Iris pigment epithelial cell (primary cell): ENCODE measurements at regions not wholly inside any gene's neighbourhood (a gene's known extent, or its start where the extent isn't known, plus 50 kb on each side); places are given as distances from the start of the nearest gene placed in this dataset.
A peak's percentile ranks its signal among the peaks of the same experiment; 100 is the strongest.
"Not testable (repeated sequence)": the region's sequence is repeated elsewhere in the genome, so short reads cannot be mapped to it uniquely, and the experiment has no call there.

ENCODE experiments used
- DNase-seq: peaks from one replicate; pipeline ENCODE4 v3.0.0-alpha.2; 2011; ENCODE audit warnings: low read depth

DNA sequence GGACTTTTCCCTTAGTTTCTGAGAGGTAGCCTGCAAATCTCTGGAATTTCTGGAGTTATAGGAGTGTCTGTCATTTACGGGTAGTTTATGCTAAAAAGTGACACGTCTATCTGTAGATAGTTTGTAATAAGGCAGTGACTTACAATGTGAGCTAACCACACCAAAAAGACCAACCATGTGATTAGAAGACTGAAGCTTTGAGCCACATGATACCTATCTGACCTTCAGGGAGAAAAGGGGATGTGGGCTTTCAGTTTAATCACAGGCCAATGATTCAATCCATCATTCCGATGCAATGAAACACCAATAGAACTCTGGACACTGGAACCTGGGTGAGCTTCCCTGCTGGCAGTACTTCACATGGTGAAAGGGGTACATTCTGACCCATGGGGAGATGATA lies 254.6 kb upstream of the GK2 start:
- no peak for DNase-seq

DNA sequence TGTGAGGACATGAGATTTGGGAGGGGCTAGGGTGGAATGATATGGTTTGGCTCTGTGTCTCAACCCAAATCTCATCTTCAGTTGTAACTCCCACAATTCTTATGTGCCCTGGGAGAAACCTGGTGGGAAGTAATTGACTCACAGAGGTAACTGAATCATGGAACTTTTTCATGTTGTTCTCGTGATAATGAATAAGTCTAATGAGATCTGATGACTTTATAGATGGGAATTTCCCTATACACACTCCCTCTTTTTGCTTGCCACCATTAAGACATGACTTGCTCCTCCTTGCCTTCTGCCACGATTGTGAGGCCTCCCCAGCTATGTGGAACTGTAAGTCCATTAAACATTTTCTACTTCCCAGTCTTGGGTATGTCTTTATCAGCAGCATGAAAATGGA lies 253.2 kb upstream of the GK2 start:
- no peak for DNase-seq

DNA sequence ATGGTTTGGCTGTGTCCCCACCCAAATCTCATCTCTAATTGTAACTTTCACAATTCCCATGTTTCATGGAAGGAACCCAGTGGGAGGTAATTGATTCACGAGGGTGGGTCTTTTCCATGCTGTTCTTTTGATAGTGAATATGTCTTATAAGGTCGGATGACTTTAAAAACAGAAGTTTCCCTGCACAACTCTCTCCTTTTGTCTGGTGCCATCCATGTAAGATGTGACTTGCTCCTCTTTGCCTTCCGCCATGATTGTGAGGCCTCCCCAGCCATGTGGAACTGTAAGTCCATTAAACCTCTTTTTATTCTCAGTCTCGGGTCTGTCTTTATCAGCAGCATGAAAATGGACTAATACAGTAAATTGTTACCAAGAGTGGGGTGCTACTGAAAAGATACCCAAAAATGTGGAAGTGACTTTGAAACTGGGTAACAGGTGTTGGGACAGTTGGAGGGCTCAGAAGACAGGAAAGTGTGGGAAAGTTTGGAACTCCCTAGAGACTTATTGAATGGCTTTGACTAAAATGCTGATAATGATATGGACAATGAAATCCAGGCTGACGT lies 251.4 kb upstream of the GK2 start:
- DNase-seq, result not testable (repeated sequence)

DNA sequence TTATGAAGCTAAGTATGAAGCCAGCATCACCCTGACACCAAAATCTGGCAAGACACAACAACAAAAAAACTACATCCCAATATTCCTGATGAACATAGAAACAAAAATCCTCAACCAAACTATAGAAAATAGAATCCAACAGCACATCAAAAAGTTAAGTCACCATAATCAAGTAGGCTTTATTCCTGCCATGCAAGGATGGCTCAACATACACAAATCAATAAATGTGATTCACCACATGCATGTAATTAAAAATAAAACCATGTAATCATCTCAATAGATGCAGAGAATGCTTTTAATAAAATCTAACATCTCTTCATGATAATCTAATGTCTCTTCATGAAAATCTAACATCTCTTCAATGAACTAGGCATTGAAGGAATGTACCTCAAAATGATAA lies 249.4 kb upstream of the GK2 start:
- DNase-seq, result no peak

DNA sequence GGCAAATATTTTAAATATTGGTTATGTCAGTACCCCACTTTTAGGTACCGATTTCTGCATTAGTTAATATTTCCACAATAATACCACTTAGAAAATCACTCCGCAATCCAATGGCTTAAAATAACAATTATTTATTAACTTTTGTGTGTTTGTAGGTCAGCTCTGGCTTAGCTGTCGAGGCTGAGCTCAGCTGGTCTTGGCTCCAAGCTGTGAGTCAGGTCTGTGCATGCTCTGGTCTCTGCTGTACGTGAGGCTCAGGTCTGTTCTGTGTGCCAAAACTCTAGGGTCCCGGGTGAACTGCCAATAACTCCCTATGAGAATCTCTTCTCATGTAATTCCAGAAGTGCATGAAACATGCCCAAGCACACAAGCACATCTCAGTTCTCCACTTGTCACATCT lies 245.8 kb upstream of the GK2 start:
- DNase-seq, result peak; percentile 45

DNA sequence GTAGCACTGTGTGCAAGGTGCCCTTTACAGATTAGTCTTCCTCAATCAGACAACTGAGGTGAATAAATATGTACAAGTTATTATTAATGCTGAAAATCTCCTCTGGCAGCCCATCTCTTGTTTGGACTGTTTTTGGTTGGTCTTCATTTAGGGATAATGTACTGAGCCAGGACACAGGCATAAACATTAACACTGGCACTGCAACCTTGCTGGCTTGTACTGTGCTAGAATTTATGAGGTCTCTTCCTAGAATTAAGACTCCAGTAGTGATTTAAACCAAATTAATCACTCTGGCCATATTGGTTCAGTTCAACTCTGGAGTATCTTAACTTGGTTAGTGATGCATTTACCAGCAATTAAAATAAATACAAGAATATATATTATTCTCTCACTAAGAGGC lies 244.7 kb upstream of the GK2 start:
- DNase-seq, result no peak

DNA sequence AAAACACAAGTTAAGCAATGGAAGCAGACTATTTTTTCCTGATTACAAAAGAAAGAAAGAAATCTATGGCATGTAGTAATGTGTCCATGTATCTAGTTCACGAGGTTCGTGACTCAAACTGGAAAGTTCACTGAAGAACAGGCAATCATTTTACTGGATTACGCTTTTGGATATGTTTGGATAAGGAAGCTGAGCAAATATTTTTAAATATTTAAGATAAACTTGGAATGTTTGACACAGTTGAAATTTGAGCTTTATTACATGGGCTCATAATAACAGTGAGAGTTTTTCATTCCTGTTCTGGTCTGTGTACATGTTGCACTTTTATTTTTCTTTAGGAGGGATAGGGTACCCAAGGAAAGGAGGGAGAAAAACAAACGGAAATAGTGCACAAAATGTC lies 244.2 kb upstream of the GK2 start:
- DNase-seq, result peak; percentile 79

DNA sequence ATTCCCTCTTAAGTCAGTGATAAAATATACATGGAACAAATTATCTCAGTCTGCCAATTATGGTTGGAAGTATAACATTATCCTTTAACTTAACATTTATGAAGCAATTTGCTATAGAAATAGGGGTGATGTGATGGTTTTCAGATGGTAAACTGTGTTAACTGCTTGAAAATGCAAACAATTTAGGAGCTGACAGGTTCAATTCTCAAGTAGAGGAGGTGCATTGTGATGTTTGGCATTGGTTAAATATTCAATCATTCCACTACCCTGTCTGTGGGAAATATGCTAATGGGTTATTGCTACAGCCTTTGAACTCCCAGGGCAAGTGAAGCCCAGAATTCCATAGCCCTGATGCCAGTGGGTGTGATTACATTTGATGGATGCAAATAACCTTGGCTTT lies 243.4 kb upstream of the GK2 start:
- DNase-seq, result peak; percentile 17

DNA sequence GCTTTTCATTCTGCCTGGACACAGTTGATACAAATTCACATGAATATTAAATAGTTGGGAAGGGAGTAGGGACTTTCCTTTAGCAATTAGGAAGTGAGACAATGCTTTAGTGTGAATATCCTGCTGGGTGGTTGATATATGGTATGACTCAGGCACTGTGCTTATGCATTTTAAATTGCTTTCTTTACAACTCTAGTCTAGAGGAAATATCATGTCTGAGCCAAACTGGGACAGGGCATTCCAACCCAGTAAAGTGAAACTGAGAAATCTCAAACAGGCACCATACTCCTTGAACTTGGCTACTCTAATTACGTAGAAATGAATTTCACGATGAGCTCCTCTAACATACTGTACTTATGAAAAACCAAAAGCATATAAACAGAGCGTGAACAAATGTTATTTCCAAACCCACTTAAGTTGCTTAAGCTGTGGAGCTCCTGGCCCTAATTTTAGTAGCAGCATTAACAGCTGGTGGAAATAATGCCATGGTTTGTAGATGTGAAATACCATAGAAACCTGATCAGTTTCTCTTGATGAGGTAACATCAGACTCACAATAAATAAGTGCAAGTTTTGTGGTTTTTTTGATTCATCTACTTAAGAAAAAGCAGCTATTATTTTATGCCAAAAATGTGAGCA lies 242.9 kb upstream of the GK2 start:
- DNase-seq, result peak; percentile 73

DNA sequence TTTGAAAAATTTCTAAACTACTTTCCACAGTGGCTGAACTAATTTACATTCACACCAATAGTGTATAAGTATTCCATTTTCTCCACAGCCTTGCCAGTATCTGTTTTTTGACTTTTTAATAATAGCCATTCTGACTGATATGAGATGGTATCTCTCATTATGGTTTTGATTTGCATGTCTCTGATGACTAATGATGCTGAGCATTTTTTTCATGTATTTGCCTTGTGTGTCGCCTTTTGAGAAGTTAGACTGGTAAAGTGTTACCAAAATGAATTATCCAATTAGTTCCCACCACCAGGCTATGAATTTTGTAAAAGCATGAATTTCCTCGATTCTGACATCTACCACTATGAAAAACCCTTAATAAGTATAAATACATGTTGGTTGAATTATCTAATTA lies 242.2 kb upstream of the GK2 start:
- DNase-seq, result peak; percentile 14

DNA sequence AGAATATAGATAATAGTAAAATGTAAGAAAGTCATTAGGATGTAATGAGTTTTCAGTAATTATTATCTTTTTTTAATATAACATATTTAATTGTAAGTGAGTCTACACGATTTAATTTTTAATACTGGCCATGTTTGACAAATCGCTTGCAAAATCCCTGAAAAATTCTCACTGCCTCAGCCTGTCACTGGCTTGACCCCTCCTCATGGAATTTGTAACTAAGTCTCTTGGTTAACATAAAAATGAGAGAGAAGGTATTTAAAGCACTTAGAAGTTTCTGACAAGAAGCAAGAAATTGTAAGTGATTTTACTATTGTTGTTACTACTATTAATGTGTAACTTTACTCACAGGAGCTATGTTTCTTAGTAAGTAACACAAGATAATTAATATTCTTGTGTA lies 237.9 kb upstream of the GK2 start:
- no peak for DNase-seq

DNA sequence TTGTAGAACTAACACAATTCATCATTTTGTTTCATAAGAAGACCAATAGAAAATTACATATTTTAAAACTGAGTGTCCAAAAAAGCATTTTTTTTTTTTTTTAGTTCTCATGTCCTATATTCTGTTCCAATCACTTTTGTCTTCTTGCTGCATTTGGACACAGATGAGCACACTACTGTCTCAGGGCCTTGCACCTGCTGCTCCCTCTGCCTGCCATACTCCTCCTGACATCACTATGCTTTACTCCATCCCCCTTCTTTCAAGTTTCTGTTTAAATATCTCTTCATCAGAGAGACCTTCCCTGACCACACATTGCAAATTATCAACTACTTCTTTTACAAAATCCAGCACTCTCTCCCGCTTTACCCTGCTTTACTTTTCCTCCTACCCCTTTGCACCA lies 230.7 kb upstream of the GK2 start:
- DNase-seq, result no peak

DNA sequence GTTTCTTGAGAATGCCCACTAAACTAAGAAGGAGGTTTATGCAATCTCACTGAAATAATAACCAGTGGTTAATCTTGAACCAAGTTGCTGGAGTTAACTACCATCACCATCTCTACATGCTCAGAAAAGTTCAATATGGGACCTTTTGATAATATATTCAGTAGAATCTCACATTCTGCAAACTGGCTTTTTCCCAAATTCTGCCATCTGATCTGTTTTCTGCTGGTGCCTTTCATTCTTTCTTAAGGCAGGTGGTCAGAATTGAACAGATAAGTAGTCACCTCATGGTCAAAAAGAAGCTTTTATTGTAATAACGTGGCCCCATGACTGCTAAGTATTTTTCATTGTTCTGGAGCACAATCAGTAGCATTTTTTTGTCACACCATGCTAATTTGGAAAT lies 229.0 kb upstream of the GK2 start:
- DNase-seq, result no peak

DNA sequence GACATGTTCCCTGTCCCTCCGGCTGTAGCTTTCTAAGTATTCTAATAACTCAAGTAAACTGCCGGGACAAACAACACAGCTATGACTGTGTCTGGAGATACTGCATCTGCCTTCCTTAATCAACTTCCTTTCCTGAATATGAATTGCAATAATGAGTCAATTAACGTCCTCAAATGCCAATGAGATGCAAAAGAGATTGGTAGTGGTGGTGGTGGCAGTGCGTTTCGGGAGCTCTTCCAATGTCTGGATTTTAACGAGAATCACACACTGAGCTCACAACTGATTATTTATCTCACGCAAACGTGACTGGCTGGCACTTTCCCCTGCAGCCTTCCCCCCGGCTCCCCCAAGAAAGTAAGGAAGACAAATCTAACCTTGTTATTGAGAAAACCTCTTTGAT lies 226.1 kb upstream of the GK2 start:
- DNase-seq, result no peak

DNA sequence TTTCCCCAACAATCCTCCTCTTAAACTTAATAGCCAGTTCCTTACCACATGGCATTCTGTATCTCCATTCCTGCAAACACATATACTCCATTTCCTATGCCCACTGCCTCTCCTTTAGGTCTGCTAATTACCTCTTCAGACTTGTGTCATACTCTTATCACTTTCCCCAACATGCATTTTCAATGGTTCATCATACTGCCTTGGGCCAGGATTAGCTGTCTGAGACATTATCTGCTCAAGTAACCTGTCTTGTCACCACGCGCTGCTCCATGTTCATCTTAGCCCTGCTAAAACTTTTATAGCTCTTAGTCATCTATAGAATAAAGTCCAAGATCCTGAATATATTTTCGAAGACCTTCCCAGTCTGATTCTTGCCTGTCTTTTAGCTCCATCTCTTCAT lies 224.1 kb upstream of the GK2 start:
- no peak for DNase-seq

DNA sequence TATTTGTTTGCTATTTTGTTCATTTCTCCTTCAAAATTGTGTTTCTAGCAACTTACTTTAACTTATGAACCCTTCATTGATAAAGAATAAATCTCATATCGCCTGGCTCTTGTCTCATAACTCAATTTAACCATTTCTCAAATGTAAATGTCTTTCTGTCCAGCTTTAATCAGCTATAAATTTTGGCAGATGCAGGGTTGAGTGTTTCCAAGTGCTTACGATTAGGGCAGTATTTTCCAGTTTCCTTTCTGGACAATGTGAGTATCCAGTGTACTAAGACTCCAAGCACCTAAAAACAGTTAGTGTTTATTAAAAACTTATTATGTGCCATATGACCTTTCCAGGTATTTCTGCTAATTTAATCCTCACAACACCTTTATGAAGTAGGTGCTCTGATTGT lies 218.6 kb upstream of the GK2 start:
- DNase-seq, result no peak

DNA sequence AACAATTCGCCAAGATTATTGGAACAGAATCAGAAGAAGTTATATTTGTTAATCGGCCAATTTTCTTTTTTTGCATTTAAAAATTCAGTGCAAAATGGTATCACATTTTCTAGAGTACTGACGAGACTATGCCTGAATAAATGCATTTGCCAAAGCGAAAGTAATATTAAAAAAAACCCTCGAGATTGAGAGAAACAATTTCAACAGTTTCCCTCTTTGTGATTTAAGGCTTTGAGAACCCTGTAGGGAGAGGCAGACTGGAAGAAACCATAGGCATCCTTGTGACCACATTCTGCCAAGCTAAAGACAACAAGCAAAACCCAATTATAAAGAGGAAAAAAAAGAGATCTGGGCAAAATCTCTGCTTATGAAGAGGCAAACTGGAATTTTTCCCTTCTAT lies 218.1 kb upstream of the GK2 start:
- no peak for DNase-seq

DNA sequence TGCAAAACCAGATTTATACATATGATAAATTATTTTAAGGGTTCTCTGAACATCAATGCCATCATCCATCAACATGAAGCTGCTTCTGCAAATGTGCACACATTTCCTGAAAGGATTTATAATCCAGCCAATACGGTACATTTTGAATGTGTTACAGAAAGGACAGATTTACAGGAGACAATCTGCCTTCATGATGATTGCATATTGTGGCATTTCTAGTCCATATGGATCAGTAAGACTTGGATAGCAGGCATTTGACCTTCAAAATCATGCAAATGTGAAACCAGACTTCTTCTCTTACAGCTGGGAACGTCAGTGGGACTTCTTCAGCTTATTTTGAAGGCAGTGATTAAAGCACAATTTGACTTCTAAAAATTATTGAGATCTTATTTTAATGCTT lies 217.3 kb upstream of the GK2 start:
- DNase-seq, result no peak

DNA sequence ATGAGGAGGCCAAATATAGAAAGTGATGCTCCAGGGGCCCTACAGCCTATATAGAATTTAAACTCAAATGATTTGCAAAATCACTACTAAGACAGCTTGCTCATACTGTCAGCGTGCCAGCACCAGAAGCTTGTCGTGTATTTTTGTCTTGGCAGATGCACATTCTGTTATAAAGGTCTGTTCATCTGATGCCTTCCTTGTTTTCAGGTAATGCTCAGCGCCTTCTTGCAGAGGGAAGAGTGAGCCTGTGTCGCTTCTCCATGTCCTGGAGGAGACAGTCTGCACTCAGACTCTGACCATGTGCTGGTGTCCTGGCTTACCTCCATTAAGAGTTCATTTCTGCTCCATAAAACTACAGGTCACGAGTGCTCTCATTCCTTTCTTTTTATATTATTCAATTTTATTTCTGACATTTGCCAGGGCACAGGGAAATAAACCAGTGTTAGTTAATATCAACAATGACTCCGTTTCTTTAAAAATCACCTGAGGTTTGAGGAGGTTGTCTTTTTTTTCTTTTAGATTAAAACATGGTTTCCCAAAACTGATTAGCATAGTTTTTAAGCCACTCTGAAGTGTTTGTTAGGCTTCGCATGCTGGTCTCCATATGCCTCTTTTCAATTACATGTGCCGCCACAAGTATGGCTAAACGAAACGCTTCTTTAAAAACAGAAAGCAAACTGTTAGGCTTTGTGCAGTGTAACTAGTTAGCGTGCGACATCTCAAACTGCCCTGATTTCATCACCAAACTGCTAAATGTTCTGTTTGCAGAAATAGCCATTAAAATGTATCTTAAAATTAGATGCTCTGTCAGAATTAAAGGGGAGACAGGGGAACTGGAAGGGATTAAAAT lies 215.2 kb upstream of the GK2 start:
- no peak for DNase-seq

DNA sequence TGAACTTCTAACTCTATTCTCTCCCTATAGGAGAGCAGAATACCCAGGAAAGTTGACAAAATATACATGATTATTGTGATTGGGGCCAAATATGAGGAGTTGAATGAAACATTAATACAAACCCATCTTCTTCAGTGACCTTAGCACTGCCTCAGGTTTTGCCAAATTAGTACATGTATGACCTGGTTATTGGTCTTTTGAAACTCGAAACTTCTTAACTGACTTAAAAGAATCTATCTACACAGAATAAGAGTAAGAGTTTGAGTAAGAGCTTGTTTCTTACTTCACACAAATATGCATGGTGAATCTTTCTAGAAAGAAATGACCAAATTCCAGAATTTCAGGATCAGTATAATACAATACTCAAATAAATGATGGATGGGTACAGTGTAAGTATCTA lies 213.0 kb upstream of the GK2 start:
- DNase-seq, result no peak

DNA sequence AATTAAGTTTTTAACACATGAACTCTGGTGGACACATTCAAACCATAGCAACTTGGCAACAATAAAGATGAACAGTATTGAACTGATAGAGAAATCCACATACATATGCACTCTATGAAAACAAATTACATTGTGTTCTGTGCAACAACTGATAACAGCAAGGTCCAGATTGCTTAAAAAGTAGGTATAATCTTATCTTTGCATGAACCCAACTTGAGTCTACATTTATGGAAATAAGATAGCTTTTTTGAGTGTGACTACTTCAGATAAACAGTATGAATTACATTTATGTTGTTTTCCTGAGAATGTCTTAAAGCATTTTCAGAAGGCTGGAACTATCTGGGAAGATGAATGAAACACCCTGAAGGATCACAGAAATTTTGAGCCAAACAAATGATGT lies 212.6 kb upstream of the GK2 start:
- DNase-seq, result no peak

DNA sequence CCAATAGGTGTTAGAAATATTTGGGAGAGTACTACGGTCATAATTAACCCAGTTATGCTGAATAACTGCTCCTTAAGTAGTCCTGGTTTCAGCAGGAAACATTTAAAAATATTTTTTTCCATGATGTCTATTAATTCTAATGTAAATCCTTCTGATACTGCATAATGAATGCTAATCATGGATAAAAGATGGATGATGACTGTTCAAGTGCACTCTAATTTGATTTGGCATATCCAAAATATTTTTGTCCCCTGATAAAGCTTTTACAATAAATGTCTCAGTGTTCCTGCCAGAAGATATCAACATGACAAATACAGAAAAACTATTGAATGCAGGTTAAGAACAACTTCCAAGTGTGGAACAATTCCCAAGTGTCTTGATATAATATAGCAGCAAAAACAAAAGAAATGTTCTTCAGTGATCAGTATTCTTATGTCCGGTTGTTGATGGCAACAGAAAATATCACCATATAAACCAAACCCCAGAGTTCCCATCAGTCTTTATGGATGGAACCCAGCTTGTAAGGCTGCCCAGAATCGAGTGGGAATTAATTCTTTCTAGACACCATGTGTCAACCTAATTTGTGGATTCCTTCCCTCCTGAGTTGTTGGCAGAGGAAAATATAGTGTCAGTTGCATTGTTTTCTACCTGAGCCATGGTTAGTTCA lies 205.4 kb upstream of the GK2 start:
- no peak for DNase-seq

DNA sequence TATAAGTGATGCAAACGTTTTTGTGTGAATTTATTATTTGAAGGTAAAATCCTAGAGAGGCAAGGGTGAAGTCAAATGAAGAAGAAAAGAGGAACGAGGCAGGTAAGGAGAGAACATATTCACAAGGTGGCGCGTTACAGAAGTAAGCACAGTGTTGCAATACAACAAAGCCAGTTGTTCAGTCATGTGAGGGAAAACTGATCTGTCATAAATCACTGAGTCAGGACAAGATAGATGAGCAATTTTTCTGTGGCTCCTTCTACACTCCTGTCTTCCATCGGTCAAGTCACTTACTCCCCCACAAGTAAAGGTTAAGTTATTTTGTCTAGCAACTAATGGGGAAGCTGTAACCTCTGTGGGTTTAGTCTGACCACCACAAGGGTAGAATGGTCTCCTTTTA lies 203.0 kb upstream of the GK2 start:
- DNase-seq, result no peak
